Uterus (tissue), 3 donors: ENCODE measurements at regions not wholly inside any gene's neighbourhood (a gene's known extent, or its start where the extent isn't known, plus 50 kb on each side); places are given as distances from the start of the nearest gene placed in this dataset.

Experiments used
- DNase-seq, 2 donors: peaks; one replicate each; pipeline ENCODE4 v3.0.0-alpha.2; 2019 to 2020
- H3K27ac ChIP-seq, 2 donors: fragments of 200-600 bp; sonication (generic); 1 replicate in 1 of 2; 2 replicates in 1 of 2; pipeline ENCODE4 v1.5.1; 2016 to 2018
- H3K27me3 ChIP-seq, 2 donors: fragments of 200-600 bp; sonication (generic); one replicate each; pipeline ENCODE4 v1.5.1; 2018 to 2019; ENCODE audit warnings: control low read depth in 1 of 2
- H3K36me3 ChIP-seq, 2 donors: fragments of 200-600 bp; sonication (generic); one replicate each; pipeline ENCODE4 v1.5.1; 2019; ENCODE audit warnings: control low read depth in 1 of 2
- H3K4me1 ChIP-seq, 2 donors: fragments of 200-600 bp; sonication (generic); one replicate each; pipeline ENCODE4 v1.5.1; 2018 to 2019; ENCODE audit warnings: control low read depth in 1 of 2
- H3K4me3 ChIP-seq, 2 donors: fragments of 200-600 bp; sonication (generic); 1 replicate in 1 of 2; 2 replicates in 1 of 2; pipeline ENCODE4 v1.5.1; 2018 to 2019; ENCODE audit warnings: mild to moderate bottlenecking in 1 of 2
- H3K9me3 ChIP-seq, 2 donors: fragments of 200-600 bp; sonication (generic); one replicate each; pipeline ENCODE4 v1.5.1; 2019; ENCODE audit warnings: control low read depth in 1 of 2
- CTCF ChIP-seq, 4 experiments: fragments of 200-600 bp in 2 of 4; fragments of 450-650 bp in 2 of 4; sonication (generic) in 2 of 4; IDR thresholded peaks; one replicate each; pipeline ENCODE4 v1.5.1; 2016 to 2019; ENCODE audit warnings: antibody characterized with exemption in 4 of 4, mild to moderate bottlenecking in 2 of 4, moderate library complexity in 1 of 4
- POLR2A ChIP-seq, 2 donors: fragments of 450-650 bp; IDR thresholded peaks; one replicate each; pipeline ENCODE4 v1.6.1; 2016; ENCODE audit warnings: antibody characterized with exemption in 2 of 2, mild to moderate bottlenecking in 1 of 2, moderate library complexity in 1 of 2
- intact Hi-C: fragments of 100-400 bp; cut with DNase I; formaldehyde crosslinking; loops from one replicate; pipeline ENCODE4 v1.15.1; 2023; ENCODE audit warnings: low total_unique reads
- donor health status: DM: yes; HTN: yes; CAD: no.

DNA sequence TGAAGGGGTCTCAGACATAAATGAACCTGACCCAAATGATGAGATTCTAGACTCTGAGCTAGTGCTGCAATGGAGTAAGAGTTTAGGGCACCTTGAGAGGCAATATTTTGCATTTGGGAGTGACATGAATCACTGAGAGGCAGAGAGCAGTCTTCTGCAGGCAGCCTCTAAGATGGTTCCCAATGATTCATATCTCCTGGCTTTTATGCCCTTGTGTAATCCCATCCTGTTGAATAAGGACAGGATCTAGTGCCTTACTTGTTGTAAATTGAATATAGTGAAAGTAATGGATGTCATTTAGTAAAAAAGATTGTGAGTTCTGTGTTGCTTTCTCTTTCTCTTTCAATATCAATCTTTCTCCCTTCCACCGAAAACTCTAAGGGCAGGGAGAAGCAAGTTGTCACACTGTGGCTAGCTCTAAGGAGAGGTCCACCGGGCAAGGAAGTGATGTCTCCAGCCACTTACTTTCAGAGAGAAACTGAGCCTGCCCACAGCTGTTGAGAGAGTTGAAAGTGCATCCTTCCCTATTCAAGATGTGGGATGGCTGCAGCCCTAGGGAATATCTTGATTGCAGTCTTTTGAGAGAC, 144.7 kb downstream of the TRIB2 start:
- no peak for DNase-seq
- H3K9me3 ChIP-seq, result no peaks in the 10 kb centered on the region
- no peaks in the 10 kb centered on the region for H3K36me3 ChIP-seq
- intact Hi-C loops, result no loop called here
- no peaks in the 10 kb centered on the region for H3K4me1 ChIP-seq
- peak overlapping the region in 1 of 2 donors; percentile 1 for H3K27ac ChIP-seq
- H3K27me3 ChIP-seq, result no peaks in the 10 kb centered on the region
- TF ChIP-seq CTCF (IDR thresholded peaks at IDR 0.05) (no peak), POLR2A (IDR thresholded peaks at IDR 0.05) (no peak)
- H3K4me3 ChIP-seq, result no peak overlapping the region

GRCh38 chr2:12862541-12862940, 145.8 kb downstream of the TRIB2 start:
- no peak for DNase-seq
- intact Hi-C loops, result no loop called here
- Histone ChIP-seq H3K27me3 (no peaks in the 10 kb centered on the region), H3K9me3 (no peaks in the 10 kb centered on the region), H3K27ac (no peak overlapping the region), H3K4me1 (no peaks in the 10 kb centered on the region), H3K36me3 (no peaks in the 10 kb centered on the region), H3K4me3 (no peak overlapping the region)
- TF ChIP-seq POLR2A (IDR thresholded peaks at IDR 0.05) (no peak), CTCF (IDR thresholded peaks at IDR 0.05) (no peak)

DNA sequence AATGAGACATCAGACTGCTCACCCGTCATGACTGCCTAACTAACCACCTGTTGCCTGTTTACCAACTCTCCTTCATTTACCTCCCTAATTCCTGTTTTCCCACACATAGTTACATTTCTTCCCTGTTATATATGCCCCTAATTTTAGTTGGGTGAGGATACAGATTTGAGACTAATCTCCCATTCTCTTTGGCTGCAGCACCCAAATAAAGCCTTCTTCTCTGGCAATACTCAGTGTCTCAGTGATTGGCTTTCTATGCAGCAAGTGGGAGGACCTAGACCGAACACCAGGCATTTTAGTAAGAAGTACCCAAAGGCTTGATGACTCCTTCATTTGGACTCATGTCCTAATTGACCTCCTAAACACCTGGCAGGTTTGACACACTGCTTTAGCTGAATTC, 147.2 kb downstream of the TRIB2 start:
- no peak for DNase-seq
- TF ChIP-seq CTCF (IDR thresholded peaks at IDR 0.05), result no peak
- no peak for TF ChIP-seq POLR2A (IDR thresholded peaks at IDR 0.05)
- Histone ChIP-seq H3K9me3 (no peaks in the 10 kb centered on the region), H3K27me3 (no peaks in the 10 kb centered on the region), H3K4me3 (no peak overlapping the region), H3K36me3 (no peaks in the 10 kb centered on the region), H3K4me1 (no peaks in the 10 kb centered on the region), H3K27ac (no peak overlapping the region)
- intact Hi-C loops, result no loop called here

GRCh38 chr2:12867631-12868287, 151.0 kb downstream of the TRIB2 start:
- no peak for DNase-seq
- H3K27ac ChIP-seq, result no peak overlapping the region
- intact Hi-C loops, result no loop called here

More at GRCh38 chr2:12867631-12868287, 151.0 kb downstream of the TRIB2 start:
- Histone ChIP-seq H3K4me3 (no peak overlapping the region), H3K9me3 (no peaks in the 10 kb centered on the region), H3K4me1 (no peaks in the 10 kb centered on the region), H3K27me3 (no peaks in the 10 kb centered on the region), H3K36me3 (no peaks in the 10 kb centered on the region)
- TF ChIP-seq POLR2A (IDR thresholded peaks at IDR 0.05), result no peak
- TF ChIP-seq CTCF (IDR thresholded peaks at IDR 0.05), result no peak
